HG03103 (cell line): ENCODE measurements at regions not wholly inside any gene's neighbourhood (a gene's known extent, or its start where the extent isn't known, plus 50 kb on each side); places are given as distances from the start of the nearest gene placed in this dataset.
A peak's percentile ranks its signal among the peaks of the same experiment; 100 is the strongest.

Experiments used
- ATAC-seq: cut with Tn5 transposase; IDR thresholded peaks from one replicate; pipeline ENCODE4 v1.9.1; 2021; ENCODE audit warnings: low read depth; ENCODE audit not compliant: unreplicated experiment

DNA sequence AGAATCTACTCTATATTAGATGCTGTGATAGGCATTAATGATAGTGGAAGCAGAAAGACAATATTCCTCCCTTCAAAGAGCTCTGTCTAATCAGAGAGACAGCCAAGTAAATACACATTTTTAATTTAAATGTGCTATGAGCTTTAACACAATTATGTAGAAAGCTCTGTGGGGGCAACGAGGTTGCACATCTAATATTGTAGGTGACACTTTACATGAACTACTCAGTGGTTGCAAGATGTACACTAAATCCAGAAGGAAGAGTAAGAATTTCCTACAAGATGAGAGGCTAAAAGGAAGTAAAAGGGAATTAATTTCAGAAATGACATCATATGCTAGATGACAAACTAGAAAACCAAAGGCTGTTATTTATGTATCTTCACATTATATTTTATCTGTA, 120.9 kb downstream of the SPCS3 start:
- no peak for ATAC-seq

DNA sequence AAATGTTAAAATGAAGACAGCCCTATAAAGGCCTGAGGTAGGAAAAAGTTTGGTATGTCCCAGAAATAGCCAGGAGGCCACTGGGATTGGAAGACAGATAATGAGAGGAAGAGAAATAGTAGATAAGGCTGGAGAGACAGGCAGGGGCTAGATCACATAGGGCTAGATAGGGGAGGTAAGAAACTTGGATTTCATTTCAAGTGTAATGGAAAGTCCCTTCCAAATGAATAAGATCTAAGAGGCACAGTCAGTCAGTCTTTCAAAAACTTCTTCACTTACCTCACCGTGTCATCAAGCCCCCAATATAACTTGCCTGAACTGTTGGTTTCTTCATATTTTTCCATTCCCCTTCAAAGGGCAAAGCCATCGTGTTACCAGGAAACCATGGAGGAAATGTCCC, 121.8 kb downstream of the SPCS3 start:
- ATAC-seq, result no peak

DNA sequence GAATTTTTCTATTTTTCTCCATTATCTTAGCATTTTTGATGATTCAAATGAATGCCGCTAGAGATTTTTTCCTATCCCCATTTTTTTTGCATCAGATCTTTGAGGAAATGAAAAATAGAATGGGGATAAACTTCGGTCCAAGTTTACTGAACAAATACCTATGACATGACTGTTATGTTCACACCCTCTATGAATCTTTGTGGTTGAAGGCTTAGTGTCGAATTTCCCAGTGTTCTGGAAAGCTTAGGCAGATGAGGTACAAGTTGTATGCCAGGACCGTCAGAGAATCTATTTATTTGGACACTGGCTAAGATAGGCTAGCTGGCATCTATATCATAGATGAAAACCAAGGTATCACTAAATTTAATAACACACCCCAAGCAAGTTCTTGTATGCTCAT, 123.4 kb downstream of the SPCS3 start:
- ATAC-seq, result no peak

DNA sequence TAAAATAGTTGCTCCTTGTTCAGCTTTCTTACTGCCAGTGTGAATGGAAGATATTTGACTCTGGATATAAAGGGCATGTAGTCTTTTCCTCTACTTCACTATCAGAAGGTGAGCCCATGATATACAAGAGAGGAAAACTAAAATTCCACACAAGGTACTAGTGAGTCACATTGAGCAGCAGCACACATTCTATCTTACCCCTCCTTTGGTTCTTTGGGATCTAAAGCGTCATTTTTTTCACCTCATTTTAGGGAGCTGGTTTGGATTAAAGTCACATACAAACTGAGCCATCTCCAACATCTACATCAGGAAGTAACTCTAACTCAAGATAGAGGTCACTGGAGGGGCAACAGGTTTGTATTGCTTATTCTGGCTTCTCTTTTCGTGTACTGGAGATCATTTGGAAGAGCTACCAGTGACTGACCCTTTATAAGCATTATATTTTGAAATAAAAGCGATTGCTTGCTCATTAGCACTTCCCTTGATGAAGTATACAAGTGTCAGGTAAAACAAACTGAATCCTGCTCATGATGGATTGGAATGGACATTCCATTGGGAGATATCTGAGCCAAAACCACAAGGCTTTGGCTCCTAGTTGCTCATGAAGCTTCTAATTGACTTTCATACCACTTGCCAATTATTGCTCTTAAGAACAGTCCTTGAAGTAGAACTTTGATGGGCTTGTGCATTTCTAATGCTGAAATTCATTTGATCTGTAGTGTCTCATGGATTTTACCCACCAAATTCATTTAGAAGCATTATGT, 124.1 kb downstream of the SPCS3 start:
- ATAC-seq, result no peak

DNA sequence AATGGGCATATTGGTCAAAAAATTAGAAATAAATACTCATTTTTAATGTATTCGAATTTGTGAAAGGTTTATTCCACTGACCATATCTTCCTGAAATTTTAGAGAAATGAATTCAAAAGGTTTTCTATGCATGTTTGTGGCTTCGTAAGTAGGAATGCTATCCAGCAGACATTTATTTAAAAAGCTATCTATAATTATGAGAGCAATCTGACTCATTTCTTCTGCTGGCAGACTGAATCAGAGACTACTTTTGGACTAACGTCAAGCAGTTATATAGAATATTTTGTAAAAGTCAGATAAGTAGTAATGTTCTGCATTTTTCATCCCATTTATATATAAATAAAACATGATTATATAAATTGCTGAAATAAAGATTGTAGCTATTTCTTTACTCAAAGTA, 125.0 kb downstream of the SPCS3 start:
- no peak for ATAC-seq

DNA sequence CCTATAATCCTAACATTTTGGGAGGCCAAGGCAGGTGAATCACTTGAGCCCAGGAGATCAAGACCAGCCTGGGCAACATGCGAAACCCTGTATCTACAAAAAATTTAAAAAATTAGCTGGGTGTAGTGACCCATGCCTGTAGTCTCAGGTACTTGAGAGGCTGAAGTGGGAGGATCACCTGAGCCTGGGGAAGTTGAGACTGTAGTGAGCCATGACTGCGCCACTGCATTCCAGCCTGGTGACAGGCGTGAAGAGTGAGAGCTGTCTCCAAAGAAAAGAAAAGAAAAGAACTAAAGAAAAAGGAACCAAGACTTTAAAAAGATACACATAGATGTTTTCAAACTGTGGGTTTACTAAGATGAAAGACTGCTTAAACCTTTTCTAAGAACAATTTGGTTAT, 129.0 kb downstream of the SPCS3 start:
- ATAC-seq, result no peak

DNA sequence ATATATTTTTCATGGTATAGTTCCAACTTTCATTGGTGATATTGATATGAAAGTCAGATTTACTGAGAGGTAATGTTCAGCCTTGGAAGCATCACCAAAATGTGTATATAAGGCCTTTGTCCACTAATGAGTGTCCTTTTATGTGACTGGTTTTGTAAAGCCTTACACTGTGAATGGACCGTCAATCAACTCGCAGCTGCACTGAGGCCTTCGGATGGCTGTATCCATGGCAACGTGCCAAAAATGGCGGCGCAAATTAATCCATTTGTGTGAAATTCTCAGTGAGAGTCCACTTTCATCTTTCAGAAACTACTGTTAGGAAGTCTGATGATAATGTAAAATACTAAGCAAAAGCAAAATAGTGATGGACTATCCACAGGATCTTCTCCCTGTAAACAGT, 131.7 kb downstream of the SPCS3 start:
- no peak for ATAC-seq

DNA sequence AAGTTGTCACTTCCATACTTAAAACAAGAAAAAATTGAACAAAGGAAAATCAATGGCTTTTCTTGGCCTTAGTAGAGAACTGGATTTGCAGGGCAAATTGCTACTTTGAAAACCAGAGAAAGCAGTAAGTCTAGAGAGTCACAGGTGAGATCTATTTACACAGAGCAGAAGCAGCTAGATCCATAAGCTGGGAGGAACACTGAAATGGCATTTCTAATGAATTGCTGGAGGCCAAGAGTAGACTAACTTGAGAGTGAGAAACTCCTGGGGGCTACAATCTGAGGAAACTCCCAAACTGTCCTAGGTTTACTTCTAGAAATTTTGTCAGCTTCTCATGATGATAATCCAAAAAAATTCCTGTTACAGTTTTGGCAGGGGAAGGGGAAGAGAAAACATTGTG, 133.3 kb downstream of the SPCS3 start:
- no peak for ATAC-seq

DNA sequence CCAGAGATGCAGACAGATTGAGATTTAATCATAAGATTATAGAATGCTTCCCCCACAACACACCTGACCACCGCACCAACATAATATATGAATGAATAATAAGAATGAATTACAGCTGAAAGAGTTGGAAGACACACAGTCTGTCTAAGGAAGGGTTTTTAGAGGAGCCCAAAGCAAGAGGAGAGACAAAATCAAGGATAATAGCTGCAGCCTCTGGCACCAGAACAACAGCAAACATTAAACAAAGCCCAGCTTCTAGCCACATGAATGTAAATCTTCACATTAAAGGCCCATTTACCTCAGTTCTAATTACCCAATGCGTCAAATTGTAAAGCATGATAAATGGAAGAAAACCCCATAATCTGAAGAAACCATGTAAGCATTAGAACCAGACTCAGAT, 133.9 kb downstream of the SPCS3 start:
- ATAC-seq, result no peak

DNA sequence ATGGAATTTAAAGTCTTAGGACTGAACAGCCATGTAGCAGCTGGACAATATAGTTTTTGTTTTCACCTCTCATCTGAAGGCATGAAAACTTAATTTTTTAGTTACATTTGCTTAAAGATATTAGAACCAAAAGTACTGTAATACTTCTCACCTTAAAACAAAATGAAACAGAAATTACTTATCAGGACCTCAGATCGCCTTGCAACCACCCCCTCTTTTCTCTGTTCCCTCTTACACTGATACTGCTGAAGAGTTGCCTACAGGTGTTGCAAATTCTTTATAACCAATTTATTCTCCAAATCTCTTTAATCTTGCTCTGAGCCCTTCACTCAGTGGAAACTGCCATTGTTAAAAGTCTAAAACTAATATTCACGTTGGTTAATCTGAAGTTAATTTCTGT, 145.0 kb downstream of the SPCS3 start:
- peak; percentile 99 for ATAC-seq

DNA sequence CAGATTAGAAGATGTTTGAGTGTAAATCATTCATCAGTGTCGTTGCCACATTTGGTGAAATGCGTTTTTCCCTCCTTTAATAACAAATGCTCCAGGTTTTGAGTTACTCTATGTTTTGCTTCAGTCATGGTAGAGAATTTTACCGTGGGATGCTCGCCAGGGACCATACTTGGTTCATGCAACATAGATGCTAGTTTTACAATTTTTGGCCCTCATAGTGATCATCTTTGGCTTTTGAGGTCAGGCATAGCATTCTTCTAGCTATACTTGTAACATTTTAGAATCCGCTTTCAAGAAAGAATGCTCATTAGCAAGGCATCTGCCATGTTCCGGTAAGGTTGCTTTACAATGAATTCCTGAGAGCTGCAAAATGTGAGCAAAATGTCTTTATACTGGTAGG, 147.2 kb downstream of the SPCS3 start:
- ATAC-seq, result no peak

DNA sequence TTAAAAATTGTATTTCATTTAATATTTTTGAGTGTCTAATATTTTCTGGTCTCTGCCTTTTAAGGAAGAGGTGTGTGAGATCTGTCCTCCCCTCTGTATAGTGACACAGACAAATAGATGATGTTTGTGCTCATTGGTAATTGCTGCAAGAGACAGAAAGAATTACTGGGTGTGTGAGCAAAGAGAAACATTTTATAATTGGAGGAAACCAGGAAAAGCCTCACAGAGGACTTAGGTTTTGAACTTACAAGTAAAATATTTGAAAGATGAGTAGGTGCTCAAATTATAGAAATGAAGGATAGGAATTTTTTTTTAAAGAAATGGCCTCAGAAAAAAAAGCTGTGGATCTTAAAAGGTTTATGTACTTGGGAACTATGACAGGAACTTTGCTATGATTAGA, 149.8 kb downstream of the SPCS3 start:
- ATAC-seq, result no peak

DNA sequence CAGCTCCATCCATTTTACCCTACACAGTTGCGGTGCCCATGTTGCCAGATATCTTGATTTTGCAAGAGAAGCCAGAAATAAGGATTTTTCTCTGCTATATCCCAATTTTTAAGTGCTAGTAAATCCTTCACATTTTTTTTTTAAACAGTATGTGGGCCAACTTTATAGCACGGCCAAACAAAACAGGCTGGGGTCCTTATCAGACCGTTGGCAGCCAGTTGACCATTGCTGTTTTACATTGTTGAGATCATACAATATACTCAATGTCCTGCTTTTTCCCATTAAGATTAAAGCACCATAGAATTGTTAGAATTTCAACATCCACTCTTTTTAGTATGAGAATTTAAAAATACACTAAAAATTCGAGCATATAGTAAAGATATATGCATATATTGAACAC, 150.9 kb downstream of the SPCS3 start:
- no peak for ATAC-seq

DNA sequence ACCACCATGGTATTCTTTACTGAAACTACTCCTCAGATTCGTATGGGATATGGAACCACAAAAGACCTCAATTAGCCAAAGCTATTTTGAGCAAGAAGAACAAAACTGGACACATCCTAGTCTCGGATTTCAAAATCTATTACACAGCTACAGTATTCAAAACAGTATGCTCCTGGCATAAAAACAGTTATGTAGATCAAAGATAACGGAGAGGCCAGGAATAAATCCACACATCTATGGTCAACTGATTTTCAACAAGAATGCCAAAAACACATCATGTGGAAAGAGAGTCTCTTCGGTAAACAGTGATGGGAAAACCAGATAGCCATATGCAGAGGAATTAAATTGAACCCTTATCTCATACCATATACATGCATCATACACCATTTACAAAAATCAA, 155.3 kb downstream of the SPCS3 start:
- no peak for ATAC-seq

DNA sequence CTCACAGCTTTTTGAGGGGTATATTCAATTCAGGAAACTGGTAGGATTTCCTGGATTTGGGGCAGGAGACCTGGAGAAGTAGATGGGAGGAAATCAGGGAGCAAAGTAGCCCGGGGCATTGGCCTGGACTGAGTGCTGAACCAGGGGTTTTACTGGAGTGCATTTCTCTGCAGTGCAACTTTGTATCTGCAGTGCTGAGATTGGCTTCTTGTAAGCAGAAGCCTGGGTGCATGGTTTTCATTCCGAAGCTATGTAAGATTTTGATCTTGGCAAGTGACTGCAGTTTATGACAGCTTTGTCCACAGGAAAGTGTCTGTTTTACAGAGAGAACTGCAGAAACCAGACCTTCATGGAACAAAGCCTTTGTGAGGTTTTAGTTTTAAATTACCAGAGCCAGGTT, 158.3 kb downstream of the SPCS3 start:
- ATAC-seq, result no peak

DNA sequence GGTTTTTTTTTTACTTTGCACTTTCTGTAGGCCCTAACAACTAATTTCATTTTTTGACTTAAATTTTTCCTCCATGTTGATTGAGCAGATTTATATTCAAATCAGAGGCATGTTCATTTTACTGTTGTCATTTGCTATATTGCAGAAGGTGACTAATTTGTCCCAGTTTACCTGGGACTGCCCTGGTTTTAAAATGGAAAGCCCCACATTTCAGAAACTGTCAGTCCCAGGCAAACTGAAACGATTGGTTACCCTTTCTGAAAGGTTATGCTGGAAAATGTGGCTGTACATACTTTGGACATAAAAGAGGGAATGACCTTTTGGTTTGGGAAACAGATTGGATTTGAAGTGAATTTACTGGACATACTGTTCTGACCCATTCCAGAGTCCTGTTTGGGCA, 160.0 kb downstream of the SPCS3 start:
- no peak for ATAC-seq

DNA sequence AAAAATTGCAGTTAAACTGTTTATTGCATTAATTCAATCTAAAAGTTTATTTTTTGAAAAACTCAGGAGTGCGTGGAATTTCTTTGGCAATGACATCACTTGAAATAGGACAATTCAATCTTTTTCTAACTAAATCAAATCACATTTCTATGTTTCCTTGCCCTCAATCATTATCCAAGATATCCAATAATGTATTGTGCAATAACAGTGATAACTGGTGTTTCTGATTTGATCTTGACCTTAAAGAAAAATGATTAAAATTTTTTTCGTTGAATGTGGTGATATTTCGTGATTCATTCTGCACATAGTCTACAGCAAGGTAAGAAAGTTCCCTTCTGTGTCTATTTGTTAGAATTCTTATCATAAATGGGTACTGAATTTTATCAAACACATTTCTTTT, 163.2 kb downstream of the SPCS3 start:
- ATAC-seq, result no peak

DNA sequence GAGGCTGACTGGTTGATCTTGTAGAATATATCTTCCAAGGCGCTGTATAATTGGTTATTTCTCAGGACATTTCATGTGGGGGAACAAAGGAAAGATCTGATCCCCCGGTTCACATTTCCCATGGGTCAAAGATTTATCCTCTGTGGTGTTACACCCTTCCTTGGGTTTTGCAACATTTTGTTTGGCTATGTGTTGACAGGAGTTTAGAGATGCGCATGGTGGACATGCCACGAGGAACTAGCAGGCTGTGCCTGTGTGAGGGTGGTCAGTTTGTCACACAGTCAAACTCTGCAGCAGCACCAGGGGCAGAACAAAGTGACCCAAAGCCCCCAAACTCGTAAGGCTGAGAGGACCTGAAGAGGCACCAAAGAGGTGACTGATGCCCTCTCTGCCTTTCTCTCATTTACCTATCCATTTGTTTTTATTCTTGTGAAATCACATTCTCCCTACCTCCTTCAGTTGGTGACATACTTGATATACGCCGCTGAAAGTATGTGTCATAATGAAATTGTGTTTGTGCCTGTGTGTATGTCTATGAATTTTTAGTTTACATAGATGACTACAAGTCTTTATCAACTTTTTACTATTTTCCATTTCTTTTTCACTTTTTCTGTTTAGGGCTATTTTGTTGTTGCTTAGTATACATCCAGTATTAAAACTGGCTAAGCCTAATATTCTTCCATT, 164.7 kb downstream of the SPCS3 start:
- no peak for ATAC-seq

DNA sequence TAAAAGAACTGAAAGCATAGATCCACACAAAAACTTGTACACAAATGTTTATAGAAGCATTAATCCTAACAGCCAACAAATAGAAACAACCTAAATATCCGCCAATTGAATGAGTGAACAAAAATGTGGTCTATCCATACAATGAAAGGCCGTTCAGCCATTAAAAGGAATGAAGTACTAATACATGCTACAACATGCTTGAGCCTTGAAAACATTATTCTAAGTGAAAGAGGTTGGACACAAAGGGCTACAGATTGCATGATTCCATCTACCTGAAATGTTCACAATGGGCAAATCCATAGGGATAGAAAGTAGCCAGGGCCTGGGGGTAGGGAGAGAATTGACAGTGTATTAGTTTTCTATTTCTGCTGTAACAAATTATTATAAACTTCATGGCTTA, 169.2 kb downstream of the SPCS3 start:
- ATAC-seq, result no peak

DNA sequence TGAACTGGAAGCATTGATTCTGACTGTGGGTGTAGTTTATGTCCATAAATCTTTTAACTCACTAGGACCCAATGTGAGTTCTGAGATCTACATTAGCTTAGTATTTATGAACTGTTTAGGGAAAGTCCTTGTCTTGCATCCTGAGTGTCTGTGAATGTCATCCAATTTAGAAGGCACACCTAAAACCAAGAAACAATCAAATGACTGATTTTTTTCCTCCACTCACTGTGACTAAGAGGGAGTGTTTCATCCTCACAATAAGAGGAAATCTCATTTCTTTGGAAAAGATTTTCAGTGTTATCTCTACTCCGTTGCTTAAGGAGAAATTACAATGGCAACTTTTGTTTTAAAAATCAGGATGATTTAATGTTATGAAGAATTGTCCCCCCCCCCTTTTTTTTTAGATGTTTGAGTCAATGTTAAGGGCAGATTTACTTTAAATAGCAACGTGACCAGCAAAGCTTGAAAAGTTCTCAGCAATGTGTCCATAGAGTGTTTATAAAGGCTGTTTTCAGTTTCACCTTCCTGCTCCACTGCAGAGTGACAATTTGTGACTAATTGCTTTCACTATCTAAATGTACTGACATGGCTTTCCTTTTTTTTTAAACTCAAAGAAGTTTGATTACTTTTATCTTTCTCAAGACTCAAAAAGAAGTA, 173.0 kb downstream of the SPCS3 start:
- peak; percentile 100 for ATAC-seq

DNA sequence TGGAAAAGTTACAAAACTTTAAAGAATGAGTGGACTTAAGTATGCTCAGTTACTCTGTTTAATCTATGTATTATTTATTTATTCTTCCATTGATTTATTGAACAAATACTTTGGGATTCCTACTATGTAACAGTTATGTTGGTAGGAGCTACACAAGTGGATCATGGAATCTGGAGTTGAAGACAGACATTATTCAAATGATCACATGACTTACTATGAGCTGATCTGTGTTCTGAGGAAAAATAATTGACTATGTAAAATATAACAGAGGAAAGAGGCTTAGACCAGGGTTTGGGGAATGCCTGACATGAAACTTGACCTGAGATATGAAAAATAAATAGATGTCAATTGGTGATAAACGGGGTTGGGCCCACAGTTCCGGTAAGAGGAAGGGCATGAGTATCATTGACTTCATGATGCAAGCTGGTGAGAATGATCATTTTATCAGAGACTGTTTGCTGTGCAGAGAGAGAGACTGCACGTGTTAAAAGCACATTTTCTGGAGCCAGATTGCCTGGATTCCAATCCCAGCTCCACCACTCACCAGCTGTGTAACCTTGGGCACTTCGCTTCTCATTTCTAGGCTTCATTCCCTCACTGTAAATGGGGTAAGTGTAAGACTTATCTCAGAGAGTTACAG, 179.0 kb downstream of the SPCS3 start:
- no peak for ATAC-seq
